Lower leg skin (tissue), 3 donors: ENCODE measurements at regions not wholly inside any gene's neighbourhood (a gene's known extent, or its start where the extent isn't known, plus 50 kb on each side); places are given as distances from the start of the nearest gene placed in this dataset.

Source experiments
- CTCF ChIP-seq, 3 donors: fragments of 450-650 bp; IDR thresholded peaks; one replicate each; pipeline ENCODE4 v1.5.1; 2016; ENCODE audit warnings: antibody characterized with exemption in 3 of 3, mild to moderate bottlenecking in 3 of 3, moderate library complexity in 2 of 3
- POLR2A ChIP-seq, 2 donors: fragments of 450-650 bp; IDR thresholded peaks; one replicate each; pipeline ENCODE4 v1.6.1; 2016 to 2017; ENCODE audit warnings: antibody characterized with exemption in 2 of 2, mild to moderate bottlenecking in 1 of 2, moderate library complexity in 1 of 2

DNA sequence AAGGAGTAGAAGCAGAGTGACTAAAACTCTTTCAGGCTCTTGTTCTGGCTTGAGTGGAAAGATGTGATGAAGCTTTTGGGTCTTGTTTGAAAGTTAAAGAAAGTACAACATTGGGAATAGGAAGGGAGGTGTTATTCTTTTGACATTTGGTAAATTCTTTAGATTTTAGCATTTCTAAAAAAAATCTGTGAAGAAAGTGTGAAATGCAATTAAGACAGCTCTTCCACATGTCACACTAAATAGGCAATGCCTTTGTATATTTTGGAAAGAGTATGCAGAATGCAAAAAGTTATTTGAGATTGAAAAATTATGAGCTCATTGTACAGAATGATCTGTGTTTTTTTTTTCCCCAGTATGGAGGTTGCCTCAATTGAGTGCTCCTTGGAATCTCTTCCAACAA lies 532.2 kb upstream of the DPPA4 start:
- no peak for TF ChIP-seq CTCF (IDR thresholded peaks at IDR 0.05)
- no peak for TF ChIP-seq POLR2A (IDR thresholded peaks at IDR 0.05)
